PC-9 (cell line): ENCODE measurements at regions not wholly inside any gene's neighbourhood (a gene's known extent, or its start where the extent isn't known, plus 50 kb on each side); places are given as distances from the start of the nearest gene placed in this dataset.

Source experiments
- BruUV-seq: library from RNA; stranded (reverse); fragments of 400-500 nt; replicated peaks from 2 replicates; lab custom pipeline; 2021; lab: Mats Ljungman, UMichigan
- CTCF ChIA-PET: fragments of 300-600 bp; sonication (Branson Sonifier 250); formaldehyde crosslinking; loops from one replicate; lab custom pipeline; 2022; ENCODE audit warnings: antibody characterized with exemption; lab: Charles Lee
- POLR2A ChIA-PET: fragments of 300-600 bp; sonication (Branson Sonifier 250); formaldehyde crosslinking; loops from one replicate; lab custom pipeline; 2022; ENCODE audit warnings: antibody characterized with exemption; ENCODE audit not compliant: unreplicated experiment; lab: Charles Lee
- DNase-seq, 2 experiments: peaks; one replicate each; pipeline versions ENCODE4 v3.0.0 to v3.0.0-alpha.2; 2015 to 2022; ENCODE audit warnings: mixed read lengths in 1 of 2
- H2AFZ ChIP-seq: fragments of 200-600 bp; sonication (generic); 2 replicates; pipeline ENCODE4 v1.8.1; 2017; ENCODE audit warnings: antibody characterized with exemption
- H3F3A ChIP-seq: fragments of 200-600 bp; sonication (generic); 2 replicates; pipeline ENCODE4 v1.8.1; 2017; ENCODE audit warnings: antibody characterized with exemption, mild to moderate bottlenecking, low read depth; ENCODE audit not compliant: insufficient read depth
- H3K27ac ChIP-seq: fragments of 200-600 bp; sonication (generic); 2 replicates; pipeline ENCODE4 v1.6.1; 2016; ENCODE audit warnings: mixed run types
- H3K27me3 ChIP-seq: fragments of 200-600 bp; sonication (generic); 2 replicates; pipeline ENCODE4 v1.6.1; 2016; ENCODE audit warnings: low read depth, mixed run types; ENCODE audit not compliant: insufficient read depth
- H3K36me3 ChIP-seq: fragments of 200-600 bp; sonication (generic); 2 replicates; pipeline ENCODE4 v1.6.1; 2016; ENCODE audit warnings: low read depth, mixed run types
- H3K4me1 ChIP-seq: fragments of 200-600 bp; sonication (generic); replicated peaks from 2 replicates; pipeline ENCODE4 v1.6.1; 2016; ENCODE audit warnings: mixed run types; ENCODE audit not compliant: insufficient read depth
- H3K4me2 ChIP-seq: fragments of 200-600 bp; sonication (generic); 2 replicates; pipeline ENCODE4 v1.6.1; 2017; ENCODE audit warnings: mixed run types
- H3K4me3 ChIP-seq: fragments of 200-600 bp; sonication (generic); 2 replicates; pipeline ENCODE4 v1.6.1; 2016; ENCODE audit warnings: mixed run types
- H3K79me2 ChIP-seq: fragments of 200-600 bp; sonication (generic); 2 replicates; pipeline ENCODE4 v1.6.1; 2017; ENCODE audit warnings: low read depth, mixed run types
- H3K9me2 ChIP-seq: fragments of 200-600 bp; sonication (generic); 2 replicates; pipeline ENCODE4 v1.8.1; 2017; ENCODE audit warnings: mild to moderate bottlenecking; ENCODE audit not compliant: insufficient read depth
- H3K9me3 ChIP-seq: fragments of 200-600 bp; sonication (generic); 2 replicates; pipeline ENCODE4 v1.8.1; 2016; ENCODE audit warnings: low read depth; ENCODE audit not compliant: insufficient read depth
- H4K20me1 ChIP-seq: fragments of 200-600 bp; sonication (generic); 2 replicates; pipeline ENCODE4 v1.8.1; 2017; ENCODE audit not compliant: insufficient read depth
- CTCF ChIP-seq: fragments of 200-600 bp; sonication (generic); conservative IDR thresholded peaks from 2 replicates; pipeline ENCODE4 v1.6.1; 2017; ENCODE audit warnings: mixed run types, antibody characterized with exemption, mild to moderate bottlenecking, moderate library complexity
- EZH2 ChIP-seq: fragments of 200-600 bp; sonication (generic); IDR thresholded peaks from 2 replicates; pipeline ENCODE4 v1.8.0; 2017; ENCODE audit warnings: antibody characterized with exemption, low read depth
- intact Hi-C: fragments of 100-400 bp; cut with micrococcal nuclease; formaldehyde crosslinking; loops from one replicate; pipeline ENCODE4 v1.10.0; 2022; ENCODE audit not compliant: unreplicated experiment

- Histone ChIP-seq H3K9me2 (no peaks in the 10 kb centered on the region), H3K27me3 (no peaks in the 10 kb centered on the region), H3K4me2 (no peak overlapping the region), H3K4me3 (no peak overlapping the region), H3K36me3 (no peaks in the 10 kb centered on the region), H3K79me2 (no peaks in the 10 kb centered on the region), H3K27ac (no peak overlapping the region), H3K9me3 (no peaks in the 10 kb centered on the region; the same call in 1 of the 2 replicates), H2AFZ (no peak overlapping the region), H3K4me1 (no peaks in the 10 kb centered on the region), H3F3A (no peaks in the 10 kb centered on the region), H4K20me1 (no peaks in the 10 kb centered on the region)
- TF ChIP-seq EZH2 = no peak
- ChIA-PET CTCF (no interaction called here), POLR2A (no interaction called here)
- intact Hi-C loops = loop anchor here (10.0 kb wide), 1 partner anchor 136 kb away; no protein-coding TSS in a partner anchor
- DNase-seq = no peak
- BruUV-seq = no TSS peak
Observed at GRCh38 chr15:39438799-39439592, 141.9 kb upstream of the THBS1 start.

- Histone ChIP-seq H3K9me2 (no peaks in the 10 kb centered on the region), H3K27ac (no peak overlapping the region), H3K27me3 (no peaks in the 10 kb centered on the region), H3K4me1 (no peaks in the 10 kb centered on the region), H3K36me3 (no peaks in the 10 kb centered on the region), H3K4me3 (no peak overlapping the region), H3K9me3 (no peaks in the 10 kb centered on the region; the same call in 1 of the 2 replicates), H3K4me2 (no peak overlapping the region), H2AFZ (no peak overlapping the region), H3K79me2 (no peaks in the 10 kb centered on the region), H4K20me1 (no peaks in the 10 kb centered on the region), H3F3A (no peaks in the 10 kb centered on the region)
- ChIA-PET POLR2A (no interaction called here), CTCF (no interaction called here)
- no TSS peak for BruUV-seq
- TF ChIP-seq EZH2 (no peak), CTCF (no peak)
- intact Hi-C loops = no loop called here
- no peak for DNase-seq
Observed at GRCh38 chr15:39442898-39443297, 138.0 kb upstream of the THBS1 start.

GRCh38 chr15:39443659-39444219, 137.1 kb upstream of the THBS1 start:
- Histone ChIP-seq H3K36me3 (no peaks in the 10 kb centered on the region), H2AFZ (no peak overlapping the region), H3K4me2 (no peak overlapping the region), H3F3A (no peaks in the 10 kb centered on the region), H3K4me1 (no peaks in the 10 kb centered on the region), H3K4me3 (no peak overlapping the region), H3K79me2 (no peaks in the 10 kb centered on the region), H3K9me2 (no peaks in the 10 kb centered on the region), H3K27ac (no peak overlapping the region), H3K27me3 (no peaks in the 10 kb centered on the region), H4K20me1 (no peaks in the 10 kb centered on the region), H3K9me3 (no peaks in the 10 kb centered on the region; the same call in 1 of the 2 replicates)
- CTCF ChIA-PET = no interaction called here
- POLR2A ChIA-PET = no interaction called here
- TF ChIP-seq CTCF (no peak), EZH2 (no peak)
- BruUV-seq = no TSS peak
- no peak for DNase-seq
- intact Hi-C loops = no loop called here
